ENCODE measurements at regions not wholly inside any gene's neighbourhood (a gene's known extent, or its start where the extent isn't known, plus 50 kb on each side); places are given as distances from the start of the nearest gene placed in this dataset.

DNA sequence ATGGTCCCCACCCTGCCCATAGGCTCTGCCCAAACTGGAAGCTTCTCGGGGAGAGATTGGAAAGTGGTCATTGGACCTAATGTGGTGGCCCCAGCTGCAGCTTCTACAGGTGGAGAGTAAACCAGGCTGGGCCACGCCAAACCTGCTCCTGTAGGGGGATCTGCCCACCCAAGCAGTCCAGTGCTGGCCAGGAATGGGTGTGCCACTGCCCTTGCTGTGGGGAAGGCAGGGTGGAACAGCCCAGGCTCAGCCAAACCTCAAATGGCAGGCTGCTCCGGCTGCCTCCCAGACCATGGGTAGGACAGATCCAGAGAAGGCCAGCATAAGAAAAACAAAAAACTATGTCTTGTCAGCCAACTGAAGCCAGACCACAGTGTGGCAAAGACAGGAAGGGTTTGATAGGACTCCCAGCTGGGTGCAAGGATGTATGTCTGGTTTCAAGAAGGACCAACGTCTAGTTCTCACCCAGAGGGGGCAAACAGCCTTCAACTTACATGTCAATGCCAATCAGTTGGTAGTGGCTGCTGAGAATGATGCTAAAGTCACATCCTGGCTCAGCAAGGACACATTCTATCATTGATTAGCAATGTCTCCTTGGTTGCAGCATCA lies 267.3 kb downstream of the UACA start:
- no peaks in the 10 kb centered on the region for H3K9me3 Mint-ChIP-seq
- CTCF ChIA-PET: interaction anchor here (1.3 to 1.8 kb wide), 4 partner anchors 8 to 1019 kb away, joined by 3 to 6 read pairs (median 6); no protein-coding TSS in a partner anchor
- no peak overlapping the region for H3K4me3 Mint-ChIP-seq
- no peak overlapping the region for H3K27ac Mint-ChIP-seq
- no peak for DNase-seq
- H3K4me1 Mint-ChIP-seq: peaks cover 59% of the 10 kb centered on the region
- H3K36me3 Mint-ChIP-seq: peaks cover 2% of the 10 kb centered on the region
- H3K27me3 Mint-ChIP-seq: peaks cover 91% of the 10 kb centered on the region

DNA sequence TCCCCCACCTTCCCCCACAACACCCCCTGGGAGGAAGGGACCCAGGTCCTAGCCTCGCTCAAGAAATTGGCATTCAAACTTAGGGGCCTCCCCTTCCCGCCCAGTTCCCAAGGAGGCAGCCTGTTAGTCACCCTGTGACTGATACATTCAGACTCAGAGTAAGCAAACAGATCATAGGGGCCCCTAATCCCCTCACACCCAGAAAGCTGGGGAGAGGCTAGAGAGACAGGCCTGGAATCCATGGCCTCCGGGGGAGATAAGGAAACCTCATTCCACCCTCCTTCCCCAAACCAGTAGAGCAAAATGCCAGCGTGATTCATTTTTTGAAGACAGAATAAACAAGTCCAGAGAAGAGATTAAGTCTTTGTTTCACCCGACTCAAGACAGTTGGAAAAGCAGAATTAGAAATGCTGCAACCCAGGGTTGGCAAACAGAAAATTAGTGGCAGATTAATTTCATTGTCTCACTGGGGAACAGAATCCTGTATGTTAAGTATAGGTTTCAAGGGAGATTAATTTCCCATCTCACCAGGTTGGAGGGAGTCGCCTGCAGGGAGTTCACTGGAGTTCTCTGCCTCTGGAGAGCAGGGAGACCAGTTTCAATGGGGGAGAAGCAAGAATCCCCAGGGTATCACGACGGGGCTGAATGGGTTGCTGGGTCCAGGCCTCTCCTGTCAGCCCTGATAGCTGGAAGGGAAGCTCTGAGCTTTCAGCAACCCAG lies 268.3 kb downstream of the UACA start:
- no peak for DNase-seq
- CTCF ChIA-PET: interaction anchor here (1.3 to 1.8 kb wide), 4 partner anchors 10 to 1018 kb away, joined by 3 to 6 read pairs (median 6); no protein-coding TSS in a partner anchor
- peak overlapping the region; percentile 9 for H3K27ac Mint-ChIP-seq

DNA sequence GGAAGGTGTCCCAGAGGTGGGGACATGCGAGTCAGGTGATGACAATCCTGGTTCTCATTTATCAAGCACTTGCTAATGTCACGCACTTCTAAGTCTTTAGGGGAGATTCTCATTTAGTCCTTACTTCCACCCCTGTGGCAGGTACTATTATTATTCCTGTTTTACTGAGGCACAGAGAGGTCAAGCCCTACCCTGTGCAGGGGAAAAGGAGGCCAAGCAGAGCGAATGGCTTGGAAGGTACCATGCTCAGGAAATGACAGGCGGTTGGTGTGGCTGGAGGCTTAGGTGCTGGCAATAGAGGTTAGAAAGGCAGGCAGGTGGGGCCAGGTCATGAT lies 268.9 kb downstream of the UACA start:
- Mint-ChIP-seq H3K9me3 (no peaks in the 10 kb centered on the region), H3K27me3 (peaks cover 91% of the 10 kb centered on the region), H3K36me3 (peaks cover 2% of the 10 kb centered on the region), H3K4me1 (peaks cover 63% of the 10 kb centered on the region), H3K27ac (no peak overlapping the region), H3K4me3 (no peak overlapping the region)
- no peak for DNase-seq
- CTCF ChIA-PET: no interaction called here

More for the DNA sequence above, 268.3 kb downstream of the UACA start:
- Mint-ChIP-seq H3K36me3 (peaks cover 2% of the 10 kb centered on the region), H3K27me3 (peaks cover 91% of the 10 kb centered on the region), H3K4me3 (no peak overlapping the region), H3K4me1 (peaks cover 62% of the 10 kb centered on the region), H3K9me3 (no peaks in the 10 kb centered on the region)

DNA sequence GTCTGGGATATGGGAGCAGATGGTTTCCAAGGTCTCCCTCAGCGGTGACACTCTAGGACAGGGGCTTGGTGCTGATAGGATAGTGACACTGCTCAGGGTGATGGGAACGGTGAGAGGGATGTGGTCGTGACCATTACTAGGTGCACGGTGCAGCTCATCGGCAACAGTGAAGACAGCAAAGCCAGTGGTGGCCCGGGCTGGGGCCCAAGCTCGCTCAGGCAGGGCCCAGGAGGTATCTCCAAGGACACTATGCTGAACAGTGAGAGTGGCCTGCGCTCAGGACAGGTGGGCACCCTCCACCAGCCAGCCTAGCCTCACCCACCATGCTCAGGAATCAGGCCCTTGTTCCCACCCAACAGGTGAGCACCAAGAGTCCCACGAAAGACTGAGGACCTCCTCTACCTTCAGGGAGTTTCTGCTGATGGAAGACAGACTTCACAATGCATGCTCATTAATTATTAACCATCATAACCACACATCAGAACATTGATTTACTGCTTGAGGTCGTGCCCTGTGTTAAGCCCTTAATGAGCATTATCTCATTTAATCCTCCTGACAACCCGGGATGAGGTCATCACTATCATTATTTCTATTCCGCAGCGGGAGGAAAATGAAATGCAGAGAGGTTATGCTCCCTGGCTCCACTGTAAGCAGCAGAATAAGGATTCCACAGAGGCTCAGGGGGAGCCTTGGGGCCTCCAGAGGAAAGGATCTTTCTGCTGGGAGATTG lies 269.4 kb downstream of the UACA start:
- CTCF ChIA-PET: interaction anchor here (9.2 kb wide), 1 partner anchor 15 kb away, joined by 223 read pairs; no protein-coding TSS in a partner anchor
- Mint-ChIP-seq H3K4me3 (no peak overlapping the region), H3K27ac (no peak overlapping the region), H3K9me3 (no peaks in the 10 kb centered on the region), H3K27me3 (peaks cover 91% of the 10 kb centered on the region), H3K36me3 (peaks cover 2% of the 10 kb centered on the region), H3K4me1 (peaks cover 63% of the 10 kb centered on the region)
- DNase-seq: no peak

DNA sequence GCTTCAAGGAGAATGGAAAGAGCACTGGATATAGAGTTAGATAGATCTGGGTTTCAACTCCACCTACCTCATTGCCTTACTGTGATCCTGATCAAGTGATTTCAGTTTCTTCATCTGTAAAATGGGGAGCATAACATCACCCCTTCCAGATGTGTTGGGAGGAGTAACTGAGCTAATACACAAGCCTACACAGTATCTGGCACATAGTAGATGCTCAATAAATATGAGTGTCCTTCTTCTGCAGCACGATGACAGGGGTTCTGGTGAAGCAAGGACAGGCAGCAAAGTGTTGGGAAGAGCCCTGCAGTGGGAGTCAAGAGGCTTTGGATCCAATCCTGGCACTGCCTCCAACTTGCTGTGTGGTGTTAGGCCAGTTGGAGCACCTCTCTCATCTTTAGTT lies 270.0 kb downstream of the UACA start:
- H3K4me1 Mint-ChIP-seq: peaks cover 66% of the 10 kb centered on the region
- H3K27ac Mint-ChIP-seq: peak overlapping the region; percentile 90
- no peaks in the 10 kb centered on the region for H3K9me3 Mint-ChIP-seq
- H3K4me3 Mint-ChIP-seq: peak overlapping the region; percentile 1
- H3K36me3 Mint-ChIP-seq: peaks cover 2% of the 10 kb centered on the region
- CTCF ChIA-PET: interaction anchor here (9.2 kb wide), 1 partner anchor 15 kb away, joined by 223 read pairs; no protein-coding TSS in a partner anchor
- peaks cover 91% of the 10 kb centered on the region for H3K27me3 Mint-ChIP-seq
- no peak for DNase-seq

DNA sequence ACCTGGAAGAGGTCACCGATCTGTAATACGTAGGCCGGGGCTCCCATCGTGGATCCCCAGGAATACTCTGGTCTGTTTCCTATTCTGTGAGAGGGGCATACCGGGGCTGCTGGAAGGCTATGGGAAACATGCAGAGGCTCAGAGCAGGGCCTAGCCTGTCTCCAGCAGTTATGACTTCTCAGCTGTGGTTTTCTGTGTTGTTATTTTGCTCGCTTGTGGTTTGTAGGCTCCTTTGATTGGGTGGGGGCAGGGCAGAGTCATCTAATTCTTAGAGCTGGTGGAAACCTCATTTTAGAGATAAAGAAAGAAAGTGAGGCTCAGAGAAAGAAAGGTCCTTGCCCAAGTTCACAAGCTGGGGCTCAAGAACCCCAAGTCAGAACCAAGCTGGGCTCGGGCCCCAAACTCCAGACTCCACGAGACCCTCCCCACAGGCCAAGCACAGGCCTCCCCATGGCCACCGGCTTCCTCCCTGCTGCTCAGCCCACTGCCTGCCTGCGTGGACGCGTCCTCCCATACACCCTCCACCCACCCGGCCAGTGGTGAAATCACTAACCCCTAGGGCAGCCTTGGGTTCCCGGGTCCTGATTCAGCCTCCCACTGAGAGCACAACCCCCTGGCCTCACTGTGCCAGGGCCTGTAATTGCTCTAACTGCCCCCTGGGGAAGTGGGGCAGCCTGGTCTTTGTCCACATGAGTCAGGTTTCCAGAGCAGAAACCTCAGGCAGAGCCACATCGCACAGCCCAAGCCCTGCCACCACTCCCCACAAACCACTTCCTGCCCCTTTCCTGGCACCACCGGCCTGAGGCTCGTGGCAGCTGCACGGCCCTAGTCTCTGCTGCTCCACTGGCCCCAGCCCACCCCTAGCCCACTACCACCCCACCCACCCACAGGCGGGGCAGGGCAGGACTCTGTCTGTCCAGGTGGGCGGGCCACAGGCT lies 270.8 kb downstream of the UACA start:
- peak overlapping the region; percentile 67 for H3K4me3 Mint-ChIP-seq
- CTCF ChIA-PET: interaction anchor here (0.7 to 9.2 kb wide), 4 partner anchors 10 to 36 kb away, joined by 3 to 223 read pairs (median 6); no protein-coding TSS in a partner anchor

DNA sequence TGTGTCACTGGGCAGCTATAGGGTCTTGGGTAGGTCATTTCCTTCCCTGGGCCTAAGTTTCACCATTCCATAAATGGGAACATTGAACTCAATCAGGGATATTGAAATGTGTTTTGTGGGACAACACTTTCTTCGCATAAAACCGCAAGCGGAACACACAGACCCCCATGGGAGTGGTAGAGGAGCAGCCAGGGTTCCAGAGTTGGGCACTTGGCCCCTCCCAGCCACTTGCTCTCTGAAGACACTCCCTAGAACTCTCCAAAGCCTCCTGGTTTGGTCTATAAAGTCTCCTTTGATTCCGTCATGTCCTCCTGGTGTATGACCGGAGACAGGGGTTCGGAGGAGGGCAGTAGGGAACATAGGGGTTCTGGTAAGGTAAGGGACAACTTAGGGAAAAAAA lies 271.7 kb downstream of the UACA start:
- Mint-ChIP-seq H3K36me3 (peaks cover 2% of the 10 kb centered on the region), H3K4me3 (peak overlapping the region; percentile 67), H3K4me1 (peaks cover 67% of the 10 kb centered on the region), H3K27ac (peak overlapping the region; percentile 62), H3K27me3 (peaks cover 92% of the 10 kb centered on the region), H3K9me3 (no peaks in the 10 kb centered on the region)
- DNase-seq: no peak
- CTCF ChIA-PET: interaction anchor here (0.8 to 10.5 kb wide), 4 partner anchors 9 to 26 kb away, joined by 3 to 223 read pairs (median 52); no protein-coding TSS in a partner anchor

More for the DNA sequence above, 270.8 kb downstream of the UACA start:
- Mint-ChIP-seq H3K36me3 (peaks cover 2% of the 10 kb centered on the region), H3K27me3 (peaks cover 91% of the 10 kb centered on the region), H3K27ac (peak overlapping the region; percentile 90), H3K9me3 (no peaks in the 10 kb centered on the region), H3K4me1 (peaks cover 66% of the 10 kb centered on the region)
- peak; percentile 93 for DNase-seq

DNA sequence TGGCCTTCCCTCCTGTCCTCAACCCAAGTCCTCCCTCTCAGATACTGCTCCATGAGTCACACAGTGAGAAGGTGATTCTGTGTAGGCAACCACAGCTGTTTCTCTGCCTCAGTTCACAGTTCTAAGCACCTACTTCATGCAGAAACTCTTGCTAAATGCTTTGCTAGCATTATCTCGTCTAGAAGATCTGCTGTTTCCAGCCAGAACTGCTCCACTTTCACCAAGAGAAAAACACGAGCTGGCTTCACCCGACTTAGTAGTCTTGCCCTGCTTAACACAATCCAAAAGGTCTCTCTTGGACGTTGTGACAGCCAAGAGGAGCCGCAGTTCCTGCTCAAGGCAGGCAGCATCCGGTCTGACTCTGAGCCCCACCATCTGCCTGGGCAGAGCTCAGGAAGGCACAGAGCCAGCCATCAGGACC lies 272.1 kb downstream of the UACA start:
- H3K36me3 Mint-ChIP-seq: peaks cover 2% of the 10 kb centered on the region
- H3K9me3 Mint-ChIP-seq: no peaks in the 10 kb centered on the region
- H3K4me1 Mint-ChIP-seq: peaks cover 68% of the 10 kb centered on the region
- peaks cover 92% of the 10 kb centered on the region for H3K27me3 Mint-ChIP-seq
- H3K4me3 Mint-ChIP-seq: peak overlapping the region; percentile 67
- DNase-seq: peak; percentile 57
- H3K27ac Mint-ChIP-seq: peak overlapping the region; percentile 62
- CTCF ChIA-PET: interaction anchor here (0.8 to 10.5 kb wide), 4 partner anchors 9 to 25 kb away, joined by 3 to 223 read pairs (median 52); no protein-coding TSS in a partner anchor

DNA sequence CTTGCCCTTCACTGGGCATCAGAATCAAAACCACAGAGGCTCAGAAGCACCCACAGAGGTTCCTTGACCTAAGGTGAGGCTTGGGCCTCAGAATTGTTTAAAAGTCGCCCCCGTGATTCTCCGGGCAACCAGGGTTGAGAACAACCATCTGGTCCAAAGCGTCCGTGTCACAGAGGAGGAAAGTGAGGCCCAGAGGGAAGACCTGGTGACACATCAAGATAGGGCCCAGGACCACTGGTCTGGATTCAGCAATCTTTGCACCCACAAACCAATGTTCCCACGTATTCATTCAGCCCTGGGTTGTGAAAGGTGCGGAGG lies 272.6 kb downstream of the UACA start:
- Mint-ChIP-seq H3K4me3 (no peak overlapping the region), H3K4me1 (peaks cover 68% of the 10 kb centered on the region), H3K36me3 (peaks cover 2% of the 10 kb centered on the region), H3K9me3 (no peaks in the 10 kb centered on the region), H3K27me3 (peaks cover 91% of the 10 kb centered on the region), H3K27ac (no peak overlapping the region)
- CTCF ChIA-PET: interaction anchor here (9.2 to 10.5 kb wide), 2 partner anchors 18 to 25 kb away, joined by 96 to 223 read pairs; no protein-coding TSS in a partner anchor
- DNase-seq: no peak

DNA sequence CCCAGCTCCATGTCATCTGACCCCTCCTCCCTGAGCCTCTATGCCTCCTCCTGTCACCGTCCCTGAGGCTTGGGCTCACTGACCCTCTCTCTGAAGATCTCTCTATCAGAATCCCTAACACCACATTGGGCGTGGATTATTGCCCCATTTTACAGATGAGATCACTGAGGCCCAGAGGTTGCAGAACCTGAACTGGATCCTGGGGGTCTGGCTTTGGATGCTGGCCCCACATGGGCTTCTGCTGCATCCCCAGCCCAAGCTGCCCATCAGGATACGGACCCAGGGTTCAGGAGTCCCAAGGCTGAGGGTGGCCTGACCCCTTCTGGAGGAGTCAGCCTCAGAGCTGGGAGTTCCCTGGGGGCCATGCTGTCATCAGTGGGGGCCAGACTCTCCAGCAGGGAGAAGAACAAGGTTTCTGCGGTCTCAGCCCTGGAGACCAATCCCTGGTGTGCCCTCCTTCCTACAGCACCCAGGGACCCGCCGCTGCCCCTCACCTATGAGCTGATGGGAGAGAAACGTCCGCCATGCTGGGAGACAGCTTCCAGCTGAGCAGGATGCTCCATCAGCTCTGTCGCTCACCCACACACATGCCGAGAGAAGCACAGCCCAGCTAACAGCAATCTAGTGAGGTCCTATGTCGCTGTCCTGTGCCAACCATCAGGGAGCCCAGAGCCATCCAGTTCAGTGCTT lies 273.1 kb downstream of the UACA start:
- H3K27ac Mint-ChIP-seq: no peak overlapping the region
- CTCF ChIA-PET: interaction anchor here (0.8 to 10.5 kb wide), 7 partner anchors 15 to 1014 kb away, joined by 3 to 223 read pairs (median 7); no protein-coding TSS in a partner anchor
- H3K27me3 Mint-ChIP-seq: peaks cover 90% of the 10 kb centered on the region
- peaks cover 2% of the 10 kb centered on the region for H3K36me3 Mint-ChIP-seq
- no peak for DNase-seq
- H3K4me1 Mint-ChIP-seq: peaks cover 65% of the 10 kb centered on the region
- no peaks in the 10 kb centered on the region for H3K9me3 Mint-ChIP-seq
- H3K4me3 Mint-ChIP-seq: no peak overlapping the region

DNA sequence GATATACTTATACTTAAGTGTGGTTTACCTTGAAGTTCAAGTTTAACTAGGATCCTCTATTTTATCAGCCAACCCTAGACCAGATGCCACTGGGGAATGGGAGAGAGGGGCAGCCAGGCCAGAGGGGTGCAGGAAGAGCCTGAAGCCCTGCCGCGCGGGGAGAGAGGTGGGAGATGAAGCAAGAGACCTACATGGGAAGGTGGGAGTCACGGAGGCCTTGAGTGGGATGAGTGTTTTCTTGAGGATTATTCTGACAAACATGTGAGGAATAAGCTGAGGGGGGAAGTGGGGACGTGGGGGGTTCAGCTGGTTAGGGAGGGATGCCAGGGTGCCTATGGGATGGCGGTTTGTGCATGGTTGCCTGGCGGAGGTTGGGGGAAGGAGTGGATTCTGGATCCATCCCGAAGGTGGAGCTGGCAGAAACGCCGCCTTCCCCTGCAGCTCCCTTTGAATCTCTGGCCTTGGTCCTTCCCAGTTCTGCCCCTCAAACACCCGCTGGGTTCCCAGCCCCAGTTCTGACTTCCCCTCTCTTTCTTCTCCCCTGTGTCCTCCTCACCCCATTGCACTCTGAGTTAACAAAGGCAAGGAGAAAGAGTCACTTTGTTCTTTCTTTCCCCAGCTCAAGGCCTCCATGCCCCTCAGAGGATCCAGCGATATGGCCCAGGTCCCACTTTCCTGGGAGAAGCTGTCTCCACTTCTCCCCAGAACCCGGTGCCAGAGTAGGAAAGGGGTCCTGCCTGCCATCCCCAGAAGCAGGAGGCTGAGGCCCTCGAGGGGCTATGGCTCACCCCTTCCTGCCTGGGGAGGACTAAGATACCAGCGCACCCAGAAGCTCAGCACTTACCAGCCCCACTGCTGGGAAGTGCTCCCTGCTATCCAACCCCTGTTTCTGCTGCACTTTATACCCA lies 274.2 kb downstream of the UACA start:
- CTCF ChIA-PET: interaction anchor here (0.8 to 10.5 kb wide), 12 partner anchors 9 to 1013 kb away, joined by 3 to 223 read pairs (median 4); no protein-coding TSS in a partner anchor
- peaks cover 90% of the 10 kb centered on the region for H3K27me3 Mint-ChIP-seq
- no peaks in the 10 kb centered on the region for H3K9me3 Mint-ChIP-seq
- H3K36me3 Mint-ChIP-seq: peaks cover 2% of the 10 kb centered on the region
- no peak overlapping the region for H3K4me3 Mint-ChIP-seq
- no peak for DNase-seq
- H3K4me1 Mint-ChIP-seq: peaks cover 56% of the 10 kb centered on the region
- no peak overlapping the region for H3K27ac Mint-ChIP-seq

DNA sequence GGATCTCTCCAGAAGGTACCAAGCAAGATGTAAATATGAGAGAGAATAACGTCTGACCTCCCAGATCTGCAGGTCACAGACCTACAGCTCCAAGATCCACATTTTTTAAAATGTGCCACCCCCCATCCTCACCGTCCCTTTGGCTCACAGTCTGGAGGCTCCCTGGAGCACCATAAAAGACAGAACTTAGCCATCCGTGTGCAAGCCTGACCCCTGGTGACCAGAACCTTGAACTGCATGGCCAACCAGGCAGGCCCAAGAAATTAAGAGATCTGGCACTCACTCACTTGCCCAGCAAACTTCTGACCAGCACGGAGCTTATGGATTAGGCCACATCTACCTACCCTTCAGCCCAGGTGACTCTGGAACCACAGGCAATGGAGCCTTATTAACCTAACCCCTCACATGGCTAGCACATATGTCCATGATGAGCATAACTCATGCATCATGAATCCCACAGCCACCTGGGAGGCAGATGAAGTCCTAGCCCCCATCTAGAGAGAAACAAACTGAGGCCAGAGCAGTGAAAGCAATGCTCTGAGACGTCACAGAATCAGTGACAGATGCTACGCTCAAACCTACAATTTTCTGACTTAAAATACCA lies 275.3 kb downstream of the UACA start:
- Mint-ChIP-seq H3K27ac (no peak overlapping the region), H3K4me3 (no peak overlapping the region)

More for the DNA sequence above, 275.3 kb downstream of the UACA start:
- peaks cover 90% of the 10 kb centered on the region for H3K27me3 Mint-ChIP-seq
- peaks cover 45% of the 10 kb centered on the region for H3K4me1 Mint-ChIP-seq
- DNase-seq: peak; percentile 82
- CTCF ChIA-PET: interaction anchor here (0.6 to 10.5 kb wide), 19 partner anchors 9 to 1026 kb away, joined by 3 to 223 read pairs (median 3); no protein-coding TSS in a partner anchor
- H3K36me3 Mint-ChIP-seq: no peaks in the 10 kb centered on the region
- H3K9me3 Mint-ChIP-seq: no peaks in the 10 kb centered on the region
